Pulmonary artery endothelial cell (primary cell): ENCODE measurements at regions not wholly inside any gene's neighbourhood (a gene's known extent, or its start where the extent isn't known, plus 50 kb on each side); places are given as distances from the start of the nearest gene placed in this dataset.
"Not testable (repeated sequence)": the region's sequence is repeated elsewhere in the genome, so short reads cannot be mapped to it uniquely, and the experiment has no call there.

Experiments
- DNase-seq: peaks from one replicate; pipeline ENCODE4 v3.0.0-alpha.2; 2011; ENCODE audit warnings: low read depth, low spot score

GRCh38 chr9:38130724-38131123 lies 61.7 kb upstream of the SHB start:
- no peak for DNase-seq

GRCh38 chr9:38129366-38129765 lies 60.3 kb upstream of the SHB start:
- DNase-seq = no peak

DNA sequence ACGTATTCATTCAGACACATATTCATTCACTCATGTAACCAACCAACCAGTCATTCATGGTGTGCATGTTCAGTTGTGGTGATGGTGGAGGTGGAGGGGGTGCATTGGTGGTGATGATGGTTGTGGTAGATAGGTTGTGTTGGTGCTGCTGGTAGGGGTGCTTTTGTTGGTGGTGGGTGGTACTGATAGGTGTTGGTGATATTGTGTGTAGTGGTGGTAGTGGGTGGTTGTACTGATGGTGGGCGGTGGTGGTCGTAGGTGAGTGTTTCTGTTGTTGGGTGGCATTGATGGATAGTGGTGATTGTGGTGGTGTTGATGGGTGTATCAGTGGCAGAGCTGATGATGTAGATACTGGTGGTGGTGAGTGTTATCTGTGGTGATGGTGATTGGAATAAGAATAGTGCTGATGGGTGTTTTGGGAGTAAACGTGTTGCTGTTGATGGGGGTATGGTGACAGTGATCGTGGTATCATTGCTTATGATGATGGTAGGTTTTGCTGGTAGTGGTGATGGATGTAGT lies 59.8 kb upstream of the SHB start:
- no peak for DNase-seq

- no peak for DNase-seq
Observed at GRCh38 chr9:38127271-38127839, 58.3 kb upstream of the SHB start.

DNA sequence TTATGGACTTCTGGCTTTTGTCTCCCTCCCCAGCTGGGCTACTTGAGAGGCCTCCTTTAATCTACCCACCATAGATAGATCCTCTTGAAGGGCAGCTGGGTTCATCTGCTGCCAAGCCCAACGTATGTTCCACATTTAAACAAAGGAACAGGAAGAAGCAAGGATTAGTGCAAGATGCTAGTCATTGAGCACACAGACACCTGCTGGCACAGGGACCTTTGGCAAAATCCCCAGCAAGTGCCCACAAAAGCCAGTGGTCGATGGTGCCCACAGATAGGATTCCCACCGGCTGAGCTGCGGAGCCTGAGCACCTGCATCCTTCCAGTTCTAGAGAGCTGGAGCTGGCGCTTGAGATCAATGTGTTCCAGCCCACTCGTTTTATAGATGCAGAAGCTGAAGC lies 57.7 kb upstream of the SHB start:
- DNase-seq = no peak

DNA sequence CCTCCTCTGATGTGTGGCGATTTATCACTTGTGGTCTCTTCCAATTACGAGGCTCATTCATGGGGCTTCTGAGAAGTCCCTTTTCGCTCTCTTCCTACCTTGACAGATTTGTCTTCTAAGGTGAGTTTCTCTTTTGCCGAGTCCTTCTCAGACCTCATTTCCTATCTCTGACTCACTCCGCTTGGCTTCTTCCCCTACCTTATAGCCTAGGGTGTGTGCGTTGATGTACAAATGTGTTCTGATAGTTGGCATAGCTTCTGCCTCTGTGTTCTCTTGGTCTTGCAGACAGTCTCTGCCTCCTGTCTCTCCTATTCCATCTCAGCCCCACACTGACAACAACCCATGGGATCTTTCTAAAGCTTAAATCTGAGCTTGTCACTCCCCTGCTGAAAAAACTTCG lies 56.9 kb upstream of the SHB start:
- DNase-seq = no peak

DNA sequence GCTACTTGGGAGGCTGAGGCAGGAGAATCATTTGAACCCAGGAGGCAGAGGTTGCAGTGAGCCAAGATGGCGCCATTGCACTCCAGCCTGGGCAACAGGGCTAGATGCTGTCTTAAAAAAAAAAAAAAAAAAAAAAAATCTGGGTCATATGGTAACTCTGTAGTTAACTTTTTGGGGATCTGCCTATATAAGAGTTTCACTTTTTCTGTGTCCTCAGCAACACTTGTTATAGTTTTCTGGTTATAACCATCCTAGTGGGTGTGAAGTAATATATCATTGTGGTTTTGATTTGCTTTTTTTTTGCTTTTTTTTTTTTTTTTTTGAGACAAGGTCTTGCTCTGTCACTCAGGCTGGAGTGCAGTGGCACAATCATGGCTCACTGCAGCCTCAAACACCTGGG lies 54.3 kb upstream of the SHB start:
- DNase-seq = not testable (repeated sequence)

- no peak for DNase-seq
Observed at GRCh38 chr9:38120961-38121360, 51.9 kb upstream of the SHB start.

DNA sequence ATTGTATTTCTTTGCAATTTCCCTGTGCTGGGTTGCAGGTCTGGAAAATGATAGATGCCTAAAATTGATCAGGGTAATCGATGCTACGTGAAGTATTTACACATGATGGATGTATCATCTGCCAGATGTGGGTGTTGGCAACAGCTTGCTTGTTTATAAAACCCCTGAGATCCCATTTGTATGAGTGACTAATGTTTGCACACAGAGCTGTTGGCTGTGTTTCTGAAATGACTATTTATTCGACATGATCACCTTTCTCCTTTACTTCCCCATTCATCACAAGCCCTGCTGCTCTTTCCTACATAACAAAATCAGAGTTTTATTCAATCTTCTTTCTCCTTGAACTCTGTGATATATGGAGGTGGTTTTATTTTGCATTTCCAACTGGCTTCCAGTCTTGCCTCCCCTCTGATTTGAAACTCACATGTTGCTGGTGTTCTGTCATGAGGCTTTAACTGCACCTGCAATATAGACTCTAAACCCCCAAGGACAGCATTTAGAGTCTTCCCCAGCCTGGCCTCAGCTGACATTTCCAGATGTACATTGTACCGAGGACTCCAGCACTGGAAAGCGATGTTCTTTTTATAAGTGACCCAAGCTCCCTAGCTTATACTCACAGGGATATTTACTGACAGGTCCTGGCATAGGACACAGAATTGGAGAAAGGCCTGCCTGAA lies 50.7 kb upstream of the SHB start:
- DNase-seq = no peak

DNA sequence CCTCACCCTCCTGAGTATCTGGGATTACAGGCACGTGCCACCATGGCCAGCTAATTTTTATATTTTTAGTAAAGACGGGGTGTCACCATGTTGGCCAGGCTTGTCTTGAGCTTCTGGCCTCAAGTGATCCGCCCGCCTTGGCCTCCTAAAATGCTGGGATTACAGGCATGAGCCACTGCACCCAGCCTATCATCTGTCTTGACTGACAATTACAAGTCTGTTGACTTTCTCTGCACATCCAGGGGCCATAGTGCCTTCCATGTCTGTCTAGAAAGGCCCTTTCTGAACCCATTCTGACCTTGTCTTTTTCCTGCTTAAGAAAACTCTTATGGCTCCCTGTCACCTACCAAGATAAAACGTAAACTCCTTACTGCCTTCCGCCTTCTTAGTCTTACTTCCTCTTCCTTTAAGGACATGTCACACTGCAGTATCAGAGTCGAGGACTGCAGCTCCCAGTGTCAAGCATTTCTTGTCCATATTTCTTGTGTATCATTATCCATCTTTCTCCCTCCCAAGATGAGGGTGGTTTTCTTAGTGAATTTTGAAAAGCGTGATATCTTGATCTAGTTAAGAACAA lies 49.9 kb upstream of the SHB start:
- DNase-seq = no peak
